Neuronal stem cell (in vitro differentiated cells): ENCODE measurements at regions not wholly inside any gene's neighbourhood (a gene's known extent, or its start where the extent isn't known, plus 50 kb on each side); places are given as distances from the start of the nearest gene placed in this dataset.
"Not testable (repeated sequence)": the region's sequence is repeated elsewhere in the genome, so short reads cannot be mapped to it uniquely, and the experiment has no call there.

Experiments used
- DNase-seq: peaks from one replicate; pipeline ENCODE4 v3.0.0-alpha.2; 2013; ENCODE audit warnings: low spot score
- H2AFZ ChIP-seq: one replicate; pipeline ENCODE4 v1.6.1; 2013; ENCODE audit warnings: mild to moderate bottlenecking, low read length, inconsistent platforms
- H2AK5ac ChIP-seq: 2 replicates; pipeline ENCODE4 v1.6.1; 2013; ENCODE audit warnings: low read depth, mild to moderate bottlenecking, inconsistent platforms, low read length, moderate library complexity, mixed read lengths
- H2BK120ac ChIP-seq: 2 replicates; pipeline ENCODE4 v1.6.1; 2013; ENCODE audit warnings: low read depth, mild to moderate bottlenecking, inconsistent platforms, low read length, moderate library complexity, mixed read lengths
- H2BK12ac ChIP-seq: one replicate; pipeline ENCODE4 v1.6.1; 2013; ENCODE audit warnings: low read length, inconsistent platforms
- H2BK15ac ChIP-seq: 2 replicates; pipeline ENCODE4 v1.6.1; 2013; ENCODE audit warnings: mild to moderate bottlenecking, low read length, inconsistent platforms, mixed read lengths
- H2BK5ac ChIP-seq: one replicate; pipeline ENCODE4 v1.6.1; 2013; ENCODE audit warnings: inconsistent platforms, mild to moderate bottlenecking, low read length, moderate library complexity
- H3K14ac ChIP-seq: one replicate; pipeline ENCODE4 v1.6.1; 2013; ENCODE audit warnings: low read length, inconsistent platforms
- H3K18ac ChIP-seq: 2 replicates; pipeline ENCODE4 v1.6.1; 2013; ENCODE audit warnings: low read length, inconsistent platforms
- H3K23ac ChIP-seq: 2 replicates; pipeline ENCODE4 v1.6.1; 2013; ENCODE audit warnings: low read depth, mild to moderate bottlenecking, mixed read lengths, low read length, inconsistent platforms; ENCODE audit not compliant: poor library complexity
- H3K27ac ChIP-seq: replicated peaks from 3 replicates; pipeline ENCODE4 v1.5.1; 2013; ENCODE audit warnings: low read length, inconsistent platforms
- H3K27me3 ChIP-seq, 3 experiments: 2 replicates each; pipeline ENCODE4 v1.6.1; 2013; ENCODE audit warnings: low read length in 3 of 3, mild to moderate bottlenecking in 2 of 3, inconsistent platforms in 1 of 3, low read depth in 1 of 3, mixed read lengths in 1 of 3, moderate library complexity in 1 of 3; ENCODE audit not compliant: control insufficient read depth in 3 of 3, insufficient read depth in 3 of 3
- H3K36me3 ChIP-seq, 2 donors: replicated peaks in 1 of 2; 2 replicates each; pipeline ENCODE4 v1.6.1; 2013; ENCODE audit warnings: low read length in 2 of 2; ENCODE audit not compliant: control insufficient read depth in 2 of 2, insufficient read depth in 2 of 2
- H3K4ac ChIP-seq: 2 replicates; pipeline ENCODE4 v1.6.1; 2013; ENCODE audit warnings: inconsistent platforms, mild to moderate bottlenecking, low read length, moderate library complexity
- H3K4me1 ChIP-seq, 2 donors: 1 replicate in 1 of 2; 2 replicates in 1 of 2; pipeline ENCODE4 v1.6.1; 2013; ENCODE audit warnings: low read length in 2 of 2, low read depth in 1 of 2; ENCODE audit not compliant: control insufficient read depth in 2 of 2, insufficient read depth in 1 of 2
- H3K4me2 ChIP-seq: one replicate; pipeline ENCODE4 v1.6.1; 2013; ENCODE audit warnings: mild to moderate bottlenecking, low read length, inconsistent platforms; ENCODE audit not compliant: insufficient read depth, poor library complexity, severe bottlenecking
- H3K4me3 ChIP-seq, 2 donors: 2 replicates each; pipeline ENCODE4 v1.5.1; 2013; ENCODE audit warnings: low read length in 2 of 2, mild to moderate bottlenecking in 2 of 2, inconsistent platforms in 1 of 2, moderate library complexity in 1 of 2
- H3K79me1 ChIP-seq: one replicate; pipeline ENCODE4 v1.6.1; 2013; ENCODE audit warnings: low read depth, mild to moderate bottlenecking, inconsistent platforms, low read length, moderate library complexity
- H3K9ac ChIP-seq: one replicate; pipeline ENCODE4 v1.6.1; 2013; ENCODE audit warnings: mild to moderate bottlenecking, low read depth, low read length, inconsistent platforms; ENCODE audit not compliant: poor library complexity
- H3K9me3 ChIP-seq, 2 donors: replicated peaks in 1 of 2; 2 replicates each; pipeline versions ENCODE3 to v1.6.1; 2013; ENCODE audit warnings: low read length in 2 of 2, mild to moderate bottlenecking in 2 of 2, inconsistent platforms in 1 of 2, low read depth in 1 of 2, mixed read lengths in 1 of 2, moderate library complexity in 1 of 2; ENCODE audit not compliant: control insufficient read depth in 2 of 2, insufficient read depth in 1 of 2
- H4K8ac ChIP-seq: one replicate; pipeline ENCODE4 v1.6.1; 2013; ENCODE audit warnings: low read depth, mild to moderate bottlenecking, inconsistent platforms, low read length, moderate library complexity
- H4K91ac ChIP-seq: one replicate; pipeline ENCODE4 v1.6.1; 2013; ENCODE audit warnings: low read length, low read depth, mild to moderate bottlenecking, inconsistent platforms; ENCODE audit not compliant: poor library complexity
- WGBS, 2 donors: extraction: QIAGEN DNeasy Blood & Tissue Kit; methylation state at CpG; one replicate each; pipeline ENCODE4 v1.1.7; 2013; ENCODE audit warnings: missing lambda C conversion rate in 2 of 2, mixed read lengths in 1 of 2; ENCODE audit not compliant: insufficient read length in 2 of 2, insufficient replicate concordance in 1 of 2; ENCODE audit errors: extremely low coverage in 2 of 2; 5-methylcytosine and 5-hydroxymethylcytosine counted together

- Histone ChIP-seq H2BK15ac (no peak overlapping the region), H4K91ac (no peak overlapping the region), H2AFZ (peak overlapping the region; percentile 33), H3K4ac (no peak overlapping the region), H4K8ac (no peak overlapping the region), H2BK120ac (no peak overlapping the region), H2AK5ac (no peak overlapping the region), H3K36me3 (no peaks in the 10 kb centered on the region), H3K23ac (no peak overlapping the region), H3K4me2 (no peak overlapping the region), H3K79me1 (no peaks in the 10 kb centered on the region), H3K4me1 (peaks cover 0 to 1% of the 10 kb centered on the region in 2 donors), H2BK12ac (no peak overlapping the region), H2BK5ac (no peak overlapping the region), H3K27me3 (no peaks in the 10 kb centered on the region), H3K14ac (no peak overlapping the region), H3K18ac (no peak overlapping the region), H3K4me3 (no peak overlapping the region), H3K9ac (no peak overlapping the region), H3K9me3 (peaks cover 0 to 5% of the 10 kb centered on the region in 2 donors), H3K27ac (no peak overlapping the region)
- WGBS, 2 donors, result no CpG with 5 or more reads among the region's 5 CpGs
- no peak for DNase-seq
These were observed 455.4 kb upstream of the TBL1XR1 start for GRCh38 chr3:177652556-177653291.

- Histone ChIP-seq H3K9ac (no peak overlapping the region), H3K36me3 (no peaks in the 10 kb centered on the region), H2AFZ (peak overlapping the region; percentile 48), H3K4me3 (no peak overlapping the region), H2BK12ac (no peak overlapping the region), H3K9me3 (peaks cover 0 to 5% of the 10 kb centered on the region in 2 donors), H3K4ac (no peak overlapping the region), H2AK5ac (no peak overlapping the region), H3K27ac (no peak overlapping the region), H3K79me1 (no peaks in the 10 kb centered on the region), H2BK15ac (no peak overlapping the region), H3K4me1 (peaks cover 0 to 9% of the 10 kb centered on the region in 2 donors), H4K8ac (no peak overlapping the region), H3K18ac (no peak overlapping the region), H2BK5ac (no peak overlapping the region), H3K23ac (no peak overlapping the region), H3K27me3 (no peaks in the 10 kb centered on the region), H2BK120ac (no peak overlapping the region), H4K91ac (no peak overlapping the region), H3K4me2 (no peak overlapping the region), H3K14ac (no peak overlapping the region)
- DNase-seq, result no peak
- no CpG with 5 or more reads among the region's 4 CpGs for WGBS, 2 donors
These were observed 460.0 kb upstream of the TBL1XR1 start for GRCh38 chr3:177657243-177657642.

- no peak overlapping the region for H2BK5ac ChIP-seq
- H2BK15ac ChIP-seq, result no peak overlapping the region
- no peak overlapping the region for H4K91ac ChIP-seq
- no peak overlapping the region for H3K4ac ChIP-seq
- no peak overlapping the region for H3K4me2 ChIP-seq
- no peaks in the 10 kb centered on the region for H3K36me3 ChIP-seq
- H3K9ac ChIP-seq, result no peak overlapping the region
- peaks cover 0 to 5% of the 10 kb centered on the region in 2 donors for H3K9me3 ChIP-seq
- no peak overlapping the region for H2BK120ac ChIP-seq
- no peaks in the 10 kb centered on the region for H3K27me3 ChIP-seq
- peak overlapping the region; percentile 48 for H2AFZ ChIP-seq
- no peak overlapping the region for H4K8ac ChIP-seq
- H3K18ac ChIP-seq, result no peak overlapping the region
- no peak overlapping the region for H3K27ac ChIP-seq
- H3K4me3 ChIP-seq, result no peak overlapping the region
- H3K79me1 ChIP-seq, result no peaks in the 10 kb centered on the region
- no peak for DNase-seq
- no peak overlapping the region for H2AK5ac ChIP-seq
- H2BK12ac ChIP-seq, result no peak overlapping the region
- H3K14ac ChIP-seq, result no peak overlapping the region
- peaks cover 0 to 9% of the 10 kb centered on the region in 2 donors for H3K4me1 ChIP-seq
- no peak overlapping the region for H3K23ac ChIP-seq
These were observed 461.1 kb upstream of the TBL1XR1 start for GRCh38 chr3:177658354-177658753.

- not testable (repeated sequence) for DNase-seq, H3K4me1 ChIP-seq, H2BK15ac ChIP-seq, H3K36me3 ChIP-seq, H4K8ac ChIP-seq, H3K23ac ChIP-seq, H3K18ac ChIP-seq, H2BK5ac ChIP-seq, H3K79me1 ChIP-seq, H2AK5ac ChIP-seq, H3K4me3 ChIP-seq, H3K4ac ChIP-seq, H3K27me3 ChIP-seq, H4K91ac ChIP-seq, H2BK12ac ChIP-seq, H3K4me2 ChIP-seq, H2BK120ac ChIP-seq, H3K14ac ChIP-seq, H3K9ac ChIP-seq, H3K9me3 ChIP-seq, H2AFZ ChIP-seq, H3K27ac ChIP-seq
- WGBS, 2 donors, result no CpG with 5 or more reads among the region's 17 CpGs
These were observed 467.3 kb upstream of the TBL1XR1 start for GRCh38 chr3:177664380-177665103.
